Esophagus squamous epithelium (tissue), 4 donors: ENCODE measurements at regions not wholly inside any gene's neighbourhood (a gene's known extent, or its start where the extent isn't known, plus 50 kb on each side); places are given as distances from the start of the nearest gene placed in this dataset.

Experiments
- POLR2A ChIP-seq, 4 donors: fragments of 450-650 bp; IDR thresholded peaks; one replicate each; pipeline ENCODE4 v1.6.1; 2017; ENCODE audit warnings: antibody characterized with exemption in 4 of 4, mild to moderate bottlenecking in 4 of 4, moderate library complexity in 3 of 4
- TF ChIP-seq, protein P1 (sequence below), 6 experiments: fragments of 450-650 bp in 4 of 6; fragments of 200-600 bp in 2 of 6; sonication (generic) in 2 of 6; IDR thresholded peaks; one replicate each; pipeline ENCODE4 v1.5.1; 2016 to 2019; ENCODE audit warnings: antibody characterized with exemption in 6 of 6, mild to moderate bottlenecking in 4 of 6, moderate library complexity in 4 of 6

- TF ChIP-seq, protein P1, sequence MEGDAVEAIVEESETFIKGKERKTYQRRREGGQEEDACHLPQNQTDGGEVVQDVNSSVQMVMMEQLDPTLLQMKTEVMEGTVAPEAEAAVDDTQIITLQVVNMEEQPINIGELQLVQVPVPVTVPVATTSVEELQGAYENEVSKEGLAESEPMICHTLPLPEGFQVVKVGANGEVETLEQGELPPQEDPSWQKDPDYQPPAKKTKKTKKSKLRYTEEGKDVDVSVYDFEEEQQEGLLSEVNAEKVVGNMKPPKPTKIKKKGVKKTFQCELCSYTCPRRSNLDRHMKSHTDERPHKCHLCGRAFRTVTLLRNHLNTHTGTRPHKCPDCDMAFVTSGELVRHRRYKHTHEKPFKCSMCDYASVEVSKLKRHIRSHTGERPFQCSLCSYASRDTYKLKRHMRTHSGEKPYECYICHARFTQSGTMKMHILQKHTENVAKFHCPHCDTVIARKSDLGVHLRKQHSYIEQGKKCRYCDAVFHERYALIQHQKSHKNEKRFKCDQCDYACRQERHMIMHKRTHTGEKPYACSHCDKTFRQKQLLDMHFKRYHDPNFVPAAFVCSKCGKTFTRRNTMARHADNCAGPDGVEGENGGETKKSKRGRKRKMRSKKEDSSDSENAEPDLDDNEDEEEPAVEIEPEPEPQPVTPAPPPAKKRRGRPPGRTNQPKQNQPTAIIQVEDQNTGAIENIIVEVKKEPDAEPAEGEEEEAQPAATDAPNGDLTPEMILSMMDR (IDR thresholded peaks at IDR 0.05), result no peak
- no peak for TF ChIP-seq POLR2A (IDR thresholded peaks at IDR 0.05)
These were observed 107.0 kb upstream of the MTAP start for GRCh38 chr9:21695443-21695842.
